PC-3 (cell line): ENCODE measurements at regions not wholly inside any gene's neighbourhood (a gene's known extent, or its start where the extent isn't known, plus 50 kb on each side); places are given as distances from the start of the nearest gene placed in this dataset.

Experiments used
- CTCF ChIP-seq: fragments of 300-600 bp; sonication (generic); conservative IDR thresholded peaks from 2 replicates; pipeline ENCODE4 v1.5.1; 2017; ENCODE audit warnings: antibody characterized with exemption, low read depth, mild to moderate bottlenecking, low read length
- EZH2 ChIP-seq: fragments of 300-600 bp; sonication (generic); IDR thresholded peaks from one replicate; pipeline ENCODE4 v1.6.1; 2017; ENCODE audit warnings: antibody characterized with exemption, mild to moderate bottlenecking, low read length; ENCODE audit not compliant: unreplicated experiment
- EZH2phosphoT487 ChIP-seq: fragments of 300-600 bp; sonication (generic); IDR thresholded peaks from 2 replicates; pipeline ENCODE4 v1.6.1; 2018; ENCODE audit warnings: mild to moderate bottlenecking, antibody characterized with exemption, low read length, borderline replicate concordance

GRCh38 chr5:72021651-72022357, 85.5 kb upstream of the MAP1B start:
- TF ChIP-seq CTCF, result no peak
- TF ChIP-seq EZH2, result no peak
- no peak for TF ChIP-seq EZH2phosphoT487
